ENCODE measurements at regions not wholly inside any gene's neighbourhood (a gene's known extent, or its start where the extent isn't known, plus 50 kb on each side); places are given as distances from the start of the nearest gene placed in this dataset.

DNA sequence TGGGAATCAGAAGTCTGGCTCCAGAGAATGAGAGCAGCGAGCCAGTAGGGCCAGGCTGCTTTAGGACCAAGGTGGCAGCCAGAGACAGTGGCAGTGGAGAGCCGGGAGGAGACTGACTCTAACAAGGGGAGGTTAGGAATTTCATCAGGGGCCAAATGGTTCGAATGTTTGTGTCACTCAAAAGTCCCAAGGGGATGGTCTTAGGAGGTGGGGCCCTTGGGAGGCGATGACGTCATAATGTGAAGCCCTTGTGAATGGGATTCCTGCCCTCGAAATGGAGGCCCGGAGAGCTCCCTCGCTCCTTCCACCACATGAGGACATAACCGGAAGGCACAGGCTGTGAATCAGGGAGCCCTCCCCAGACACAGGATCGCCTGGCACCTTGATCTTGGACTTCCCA, 299.7 kb downstream of the QKI start:
- intact Hi-C loops (cut with micrococcal nuclease): no loop called here
- no peaks in the 10 kb centered on the region for H3K9me3 ChIP-seq (ENCODE audit: control insufficient read depth in 1 of 2, insufficient read depth in 1 of 2, low read depth in 1 of 2, low read length in 2 of 2)
- no peak overlapping the region for H3K4me3 ChIP-seq (replicated peaks in 1 of 2; ENCODE audit: low read depth in 1 of 2, low read length in 2 of 2)
- H3K36me3 ChIP-seq (ENCODE audit: control insufficient read depth in 1 of 2, insufficient read depth in 2 of 2, low read length in 2 of 2): no peaks in the 10 kb centered on the region
- H3K9ac ChIP-seq (ENCODE audit: low read length): no peak overlapping the region
- no peaks in the 10 kb centered on the region for H3K27me3 ChIP-seq (ENCODE audit: insufficient read depth, low read length)
- ChIA-PET POLR2A (no interaction called here), CTCF (no interaction called here), RAD21 (ENCODE audit: low non-redundant PET in 1 of 2, low total read pairs in 2 of 2, uncharacterized antibody in 2 of 2, unreplicated experiment in 2 of 2) (no interaction called here)
- H3K4me2 ChIP-seq (ENCODE audit: low read length): no peak overlapping the region
- no peak for TF ChIP-seq JUND (IDR thresholded peaks at IDR 0.05)
- TF ChIP-seq CEBPB (IDR thresholded peaks at IDR 0.05; ENCODE audit: low read depth): no peak
- no peak for TF ChIP-seq ZBTB33 (IDR thresholded peaks at IDR 0.05; ENCODE audit: extremely low read depth, insufficient replicate concordance, low read length)
- no peak for TF ChIP-seq ATF3 (IDR thresholded peaks at IDR 0.05)
- no peak for TF ChIP-seq SP1 (IDR thresholded peaks at IDR 0.05; ENCODE audit: low read depth)
- TF ChIP-seq EGR1 (IDR thresholded peaks at IDR 0.05; ENCODE audit: low read depth): no peak
- no peak for TF ChIP-seq CTCF (IDR thresholded peaks at IDR 0.05 in 2 of 3, conservative IDR thresholded peaks at IDR 0.05 in 1 of 3; ENCODE audit: borderline replicate concordance in 1 of 3, insufficient read depth in 1 of 3, low read depth in 2 of 3, low read length in 2 of 3)
- TF ChIP-seq, protein P1, sequence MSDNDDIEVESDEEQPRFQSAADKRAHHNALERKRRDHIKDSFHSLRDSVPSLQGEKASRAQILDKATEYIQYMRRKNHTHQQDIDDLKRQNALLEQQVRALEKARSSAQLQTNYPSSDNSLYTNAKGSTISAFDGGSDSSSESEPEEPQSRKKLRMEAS (IDR thresholded peaks at IDR 0.05): no peak
- TF ChIP-seq FOSL1 (IDR thresholded peaks at IDR 0.05; ENCODE audit: low read depth): no peak
- H3K4me1 ChIP-seq (ENCODE audit: control insufficient read depth in 1 of 2, insufficient read depth in 2 of 2, low read length in 2 of 2): no peaks in the 10 kb centered on the region
- ATAC-seq (no peak), DNase-seq (ENCODE audit: low read depth, low spot score) (no peak)
- BruUV-seq (replicated peaks): no TSS peak
- H3K27ac ChIP-seq (ENCODE audit: low read depth, low read length): no peak overlapping the region
- H4K20me1 ChIP-seq (ENCODE audit: insufficient read depth): no peaks in the 10 kb centered on the region
- no peaks in the 10 kb centered on the region for H3K9me2 ChIP-seq (ENCODE audit: insufficient read depth)
- no peaks in the 10 kb centered on the region for H3K79me2 ChIP-seq (ENCODE audit: insufficient read depth, low read length)
- no peak overlapping the region for H2AFZ ChIP-seq (ENCODE audit: low read depth, low read length, poor library complexity, severe bottlenecking)
